ENCODE measurements at regions not wholly inside any gene's neighbourhood (a gene's known extent, or its start where the extent isn't known, plus 50 kb on each side); places are given as distances from the start of the nearest gene placed in this dataset.

DNA sequence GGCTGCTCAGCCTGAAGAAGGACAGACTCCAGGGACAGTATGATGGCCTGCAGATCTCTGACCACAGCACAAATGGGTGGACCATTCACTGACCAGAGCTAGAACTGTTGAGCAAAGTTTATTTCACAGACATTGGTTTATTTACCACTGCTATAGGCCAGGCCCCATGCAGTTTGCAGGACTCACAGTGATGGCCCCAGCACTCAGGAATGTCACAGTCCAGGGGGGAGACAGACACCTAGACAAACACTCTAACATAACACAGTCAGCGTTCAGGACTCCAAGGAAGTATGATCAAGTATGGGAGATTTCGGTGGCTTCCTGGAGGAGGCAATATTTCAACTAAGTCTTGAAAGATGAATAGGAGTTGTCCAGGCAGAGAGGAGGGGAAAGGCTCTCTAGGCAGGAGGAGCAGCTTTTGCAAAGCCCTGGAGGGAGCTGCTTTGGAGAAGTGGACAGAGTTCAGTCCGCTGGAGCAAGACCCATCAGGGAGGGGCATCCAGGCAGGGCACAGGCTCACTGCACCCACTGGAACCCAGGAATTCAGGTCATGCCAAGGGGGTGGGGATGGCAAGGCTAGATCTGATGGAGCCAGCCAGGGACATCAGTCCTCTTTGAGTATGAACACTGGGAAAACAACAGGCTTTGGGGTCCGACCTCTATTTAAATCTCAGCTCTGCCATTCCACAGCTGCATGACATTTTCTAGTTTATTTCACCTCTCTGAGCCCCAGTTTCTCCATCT is 454.3 kb downstream of the MATN1 start:
- no peak for DNase-seq

DNA sequence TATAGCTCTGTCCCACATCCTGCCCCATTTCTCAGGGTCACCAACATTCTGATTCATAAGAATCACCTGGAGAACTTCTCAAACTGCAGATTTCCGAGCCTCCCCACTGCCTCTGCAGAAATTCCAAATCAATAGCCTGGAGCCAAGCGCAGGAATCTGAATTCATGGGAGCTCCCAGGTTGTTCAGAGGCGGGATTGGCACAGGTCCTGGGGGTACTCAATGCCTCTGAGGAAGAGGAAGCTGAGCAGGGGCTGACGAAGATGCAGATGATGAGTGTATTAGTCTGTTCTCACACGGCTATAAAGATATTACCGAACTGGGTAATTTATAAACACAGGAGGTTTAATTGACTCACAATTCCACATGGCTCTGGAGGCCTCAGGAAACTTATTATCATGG is 455.5 kb downstream of the MATN1 start:
- no peak for DNase-seq

DNA sequence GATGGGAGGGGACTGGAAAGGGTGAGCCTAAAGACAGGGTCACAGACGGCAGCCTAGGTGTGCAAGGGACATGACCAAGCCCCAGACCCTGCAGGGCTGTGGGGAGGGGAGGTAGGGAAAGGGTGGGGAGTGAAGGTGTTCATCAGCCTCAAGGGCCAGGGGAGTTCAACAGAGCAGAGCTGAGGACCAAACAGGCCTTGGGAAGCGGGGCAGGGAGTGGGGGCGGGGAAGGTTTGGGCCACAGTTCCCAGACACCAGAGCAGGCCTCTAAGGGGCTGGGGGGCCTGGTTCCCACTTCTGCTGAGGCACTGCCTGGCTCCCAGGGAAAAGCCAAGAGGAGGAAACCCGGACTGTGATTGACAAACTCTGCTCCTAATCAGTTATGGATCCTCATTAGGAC is 456.3 kb downstream of the MATN1 start:
- no peak for DNase-seq

DNA sequence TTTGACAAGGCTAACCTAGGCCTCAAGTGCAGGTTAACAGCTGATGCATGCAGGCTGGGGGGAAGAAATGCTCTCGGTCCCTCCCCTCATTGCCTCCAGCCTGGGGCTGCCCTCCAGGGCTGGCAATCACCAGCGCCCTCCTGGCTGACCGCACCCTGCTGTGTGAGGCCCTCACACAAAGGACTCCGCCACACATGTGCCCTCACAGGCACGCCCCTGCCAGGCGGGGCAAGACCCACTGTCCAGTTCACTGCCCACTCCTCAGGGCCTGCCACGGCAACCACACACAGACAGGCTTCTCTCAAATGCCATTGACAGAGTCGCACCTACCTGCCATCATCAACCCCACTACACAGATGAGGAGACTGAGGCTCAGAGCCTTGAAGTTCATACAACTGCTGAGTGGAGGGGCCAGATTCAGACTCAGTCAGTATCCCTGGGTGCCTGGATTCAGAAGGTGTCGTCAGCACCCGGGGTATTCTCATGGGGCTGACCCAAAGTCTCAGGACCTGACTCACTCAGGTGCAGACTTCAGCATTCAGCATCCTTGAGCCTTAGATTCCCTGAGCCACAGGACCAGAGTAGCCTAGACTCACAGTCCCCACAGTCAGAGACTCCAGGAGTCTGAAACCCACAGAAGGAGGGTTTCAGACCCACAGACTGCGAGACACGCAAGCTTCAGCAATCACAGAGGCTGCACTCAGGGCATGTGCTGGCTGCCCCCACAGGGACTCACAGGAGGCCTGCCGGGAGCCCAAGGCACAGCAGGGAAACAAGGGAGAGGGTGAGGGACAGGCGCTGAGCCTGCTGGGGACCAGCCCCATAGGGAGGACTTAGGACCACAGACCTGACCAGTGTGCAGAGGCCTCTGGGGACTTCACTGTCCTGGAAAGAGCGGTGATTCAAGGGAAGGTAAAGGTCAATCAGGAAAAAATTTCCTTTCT is 458.0 kb downstream of the MATN1 start:
- DNase-seq = no peak

DNA sequence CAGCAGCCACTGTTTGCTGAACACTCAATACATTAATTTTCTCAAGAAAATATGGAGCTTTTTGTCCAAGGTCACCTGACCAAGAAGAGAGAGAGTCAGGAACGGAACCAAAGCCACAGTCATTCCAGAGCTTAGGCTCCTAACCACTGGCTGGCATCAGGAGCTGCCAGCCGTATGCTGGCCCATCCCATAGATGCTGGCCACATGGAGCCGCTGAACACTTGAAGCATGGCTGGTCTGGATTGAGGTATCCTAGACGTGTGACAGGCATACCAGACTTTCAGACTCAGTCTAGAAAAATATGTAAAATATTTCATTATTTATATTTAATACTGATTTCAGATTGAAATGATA is 458.7 kb downstream of the MATN1 start:
- no peak for DNase-seq

DNA sequence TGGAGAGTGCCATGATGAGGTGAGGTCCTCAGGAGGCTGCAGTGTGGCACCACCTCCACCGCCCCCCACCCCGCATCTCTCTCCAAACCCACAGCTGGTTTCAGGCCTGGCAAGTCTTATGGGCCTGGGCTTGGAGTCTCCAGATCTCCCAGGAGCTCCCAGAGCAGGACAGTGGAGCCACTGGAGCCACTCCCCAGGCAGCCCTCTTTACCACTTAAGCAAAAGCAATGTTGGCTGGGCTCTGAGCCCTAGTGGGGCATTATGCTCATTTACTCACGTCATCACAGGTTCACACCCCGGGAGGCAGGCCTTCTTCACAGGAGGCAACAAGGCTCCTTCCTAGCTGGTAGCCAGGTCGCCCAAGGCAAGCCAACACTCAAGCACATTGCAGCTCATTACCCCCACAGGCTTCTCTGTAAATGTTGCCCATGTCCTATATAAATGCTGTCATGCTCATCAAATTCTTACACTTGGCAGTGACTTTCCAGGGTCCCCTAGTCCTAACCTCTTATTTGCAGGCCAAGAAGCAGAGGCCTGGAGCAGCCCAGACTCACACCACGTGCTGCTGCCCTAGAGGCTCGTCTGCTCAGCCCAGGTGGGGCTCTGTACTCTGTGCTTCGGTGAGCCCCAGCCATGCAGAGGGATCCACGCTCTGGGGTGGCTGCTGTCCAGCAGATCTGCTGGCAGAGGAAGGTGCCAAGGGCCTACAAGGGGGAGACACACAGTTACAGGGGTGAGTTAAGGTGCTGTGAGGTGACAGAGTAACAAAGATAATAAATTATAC is 459.3 kb downstream of the MATN1 start:
- no peak for DNase-seq

DNA sequence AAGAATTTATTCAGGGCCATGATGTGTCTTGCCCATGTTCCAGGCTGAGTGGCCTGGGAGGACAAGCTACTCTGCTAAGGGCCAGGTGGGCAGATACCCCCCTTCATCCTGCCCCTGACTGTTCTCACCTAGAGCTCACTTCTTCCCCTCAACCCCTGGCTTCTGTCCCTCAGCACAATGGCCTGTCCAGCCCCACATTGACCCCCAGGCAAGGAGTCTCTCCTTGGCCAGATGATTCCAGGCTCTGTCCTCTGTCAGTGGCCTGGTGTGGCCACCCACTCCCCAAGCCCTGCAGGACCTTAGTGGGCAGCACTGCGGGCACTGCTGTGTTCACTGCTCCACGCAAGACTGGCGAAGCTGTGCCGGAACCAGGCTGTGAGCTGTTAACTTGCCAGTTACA is 460.0 kb downstream of the MATN1 start:
- DNase-seq = no peak

DNA sequence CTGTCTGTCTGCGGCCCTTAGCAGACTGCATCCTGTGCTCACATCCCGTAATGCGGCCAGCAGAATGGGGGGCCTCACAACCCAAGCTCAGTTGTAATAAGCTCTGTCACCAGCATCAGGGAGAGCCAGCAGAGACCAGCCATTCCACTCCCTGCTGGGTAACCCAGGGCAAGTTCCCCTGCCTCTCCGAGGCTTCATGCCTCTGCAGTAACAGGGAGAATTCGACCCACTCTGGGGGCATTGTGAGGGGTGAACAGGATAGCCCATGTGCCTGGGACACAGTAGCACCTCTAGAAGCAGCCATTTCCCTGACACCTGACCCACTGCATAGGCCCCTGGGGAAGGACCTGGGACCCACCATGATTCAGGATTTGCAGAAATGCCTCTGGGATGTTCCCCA is 461.2 kb downstream of the MATN1 start:
- no peak for DNase-seq

DNA sequence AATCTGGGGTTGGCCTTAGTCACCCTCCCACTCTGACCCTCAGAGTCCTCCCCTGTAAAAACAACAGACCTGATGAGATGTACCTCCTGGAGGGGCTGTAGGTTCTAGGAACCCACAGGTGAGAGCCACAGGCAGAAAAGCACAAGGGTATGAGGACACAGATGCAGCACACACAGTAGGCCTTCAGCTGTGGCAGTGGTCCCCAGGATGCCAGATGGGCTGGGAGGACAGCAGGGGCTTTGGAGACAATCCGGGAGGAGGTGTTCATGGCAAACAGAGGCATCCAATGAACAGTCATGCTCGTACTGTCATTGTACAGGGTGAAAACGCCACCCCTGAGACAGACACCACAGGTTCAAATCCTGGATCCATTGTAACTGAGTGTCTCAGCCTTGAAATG is 463.1 kb downstream of the MATN1 start:
- DNase-seq = no peak

DNA sequence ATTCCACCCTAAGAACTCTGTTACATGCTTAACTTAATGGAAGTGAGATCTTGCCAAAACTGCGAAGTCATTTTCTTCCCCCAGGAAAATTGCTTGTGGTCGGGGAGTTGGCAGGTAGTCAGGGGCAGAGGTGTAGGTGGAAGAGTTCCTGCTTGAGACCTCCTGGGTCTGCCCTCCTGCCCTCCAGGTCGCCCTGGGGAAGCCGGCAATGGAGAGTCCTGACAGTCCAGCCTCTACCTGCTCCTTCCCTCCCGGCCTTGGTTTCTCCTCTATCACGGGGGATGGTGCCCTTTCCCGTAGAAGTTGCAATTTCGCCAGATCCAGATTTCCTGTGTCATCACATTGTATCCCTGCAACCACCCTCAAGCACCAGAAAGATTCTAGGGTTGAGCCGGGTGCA is 463.8 kb downstream of the MATN1 start:
- DNase-seq = no peak

DNA sequence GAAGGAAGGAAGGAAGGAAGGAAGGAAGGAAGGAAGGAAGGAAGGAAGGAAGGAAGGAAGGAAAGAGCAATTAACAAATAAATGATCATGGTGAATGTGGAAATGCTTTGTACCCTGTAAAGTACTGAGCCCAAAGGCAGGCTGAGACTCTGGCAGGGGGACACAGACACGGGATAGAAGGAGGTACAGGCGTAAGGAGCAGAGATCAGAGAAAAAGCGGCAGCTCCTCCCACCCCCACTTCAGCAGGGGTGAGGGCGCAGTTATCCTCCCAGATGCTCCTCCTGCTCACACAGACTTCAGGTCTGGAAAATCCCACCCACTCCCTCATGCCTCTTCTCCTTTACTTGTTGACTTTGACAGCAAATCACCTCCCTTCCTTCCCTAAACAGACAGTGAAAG is 464.5 kb downstream of the MATN1 start:
- no peak for DNase-seq

DNA sequence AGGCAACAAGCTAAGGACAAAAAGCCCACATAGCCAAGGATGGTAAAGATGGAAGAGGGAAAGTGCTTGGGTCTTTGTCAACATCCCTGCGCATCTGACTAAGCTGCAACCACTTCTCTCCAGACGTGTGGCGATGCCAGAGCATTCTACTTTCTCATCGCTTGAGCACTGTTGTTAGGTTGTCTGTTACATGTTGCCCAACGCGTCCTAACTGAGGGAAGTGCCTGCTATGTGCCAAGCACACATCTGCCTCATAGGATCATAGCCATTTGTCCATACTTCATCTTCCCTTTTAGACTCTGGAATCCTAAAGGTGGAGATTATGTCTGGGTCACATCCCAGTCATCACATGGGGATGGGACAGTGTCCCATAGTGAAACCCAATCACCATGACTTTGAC is 464.9 kb downstream of the MATN1 start:
- DNase-seq = no peak

DNA sequence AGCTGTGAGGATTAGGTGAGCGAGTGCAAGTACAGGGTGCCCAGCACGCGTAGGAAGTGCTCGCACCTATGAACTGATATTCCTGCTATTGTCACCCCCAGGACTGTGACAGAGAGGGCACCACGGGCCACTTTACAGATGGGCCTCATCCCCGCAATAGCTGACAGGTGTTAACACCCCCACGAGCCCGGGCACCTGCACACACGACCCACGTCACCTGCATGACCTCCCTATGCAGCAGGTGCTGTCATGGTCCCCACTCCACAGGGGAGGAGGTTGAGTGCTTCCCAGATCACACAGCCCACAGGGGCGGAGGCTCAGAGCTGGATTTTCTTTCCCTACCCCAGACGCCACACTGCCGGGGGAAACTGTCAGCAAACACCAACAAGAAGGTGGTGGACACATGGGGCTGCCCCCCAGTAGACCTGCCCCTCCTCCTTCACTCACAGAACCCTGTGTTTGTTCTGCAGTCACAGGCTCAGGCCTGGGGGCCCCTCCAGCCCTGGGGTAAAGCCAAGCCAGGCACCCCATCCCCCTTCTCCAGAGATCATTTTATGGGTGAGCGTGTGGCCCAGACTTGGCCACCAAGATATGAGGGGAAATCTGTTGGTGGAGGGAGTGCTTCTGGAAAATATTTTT is 465.5 kb downstream of the MATN1 start:
- DNase-seq = no peak

DNA sequence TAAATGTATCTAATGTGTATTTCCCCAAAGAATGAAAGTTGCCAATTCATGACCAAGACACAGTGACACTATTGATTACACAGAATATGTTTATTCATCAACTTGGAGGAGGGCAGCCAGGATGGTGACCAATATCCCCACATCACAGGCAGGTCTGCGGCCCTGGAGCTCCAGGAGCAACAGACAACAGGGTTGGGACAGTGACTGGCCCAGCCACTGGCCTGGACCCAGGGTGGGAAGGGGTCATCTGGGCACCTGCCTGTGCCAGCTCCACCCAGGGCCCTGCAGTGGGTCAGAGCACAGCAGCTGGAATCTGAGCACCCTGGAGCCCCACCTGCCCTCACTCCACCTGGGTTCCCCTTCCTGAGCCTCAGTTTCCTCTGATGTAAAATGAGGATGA is 466.1 kb downstream of the MATN1 start:
- no peak for DNase-seq

DNA sequence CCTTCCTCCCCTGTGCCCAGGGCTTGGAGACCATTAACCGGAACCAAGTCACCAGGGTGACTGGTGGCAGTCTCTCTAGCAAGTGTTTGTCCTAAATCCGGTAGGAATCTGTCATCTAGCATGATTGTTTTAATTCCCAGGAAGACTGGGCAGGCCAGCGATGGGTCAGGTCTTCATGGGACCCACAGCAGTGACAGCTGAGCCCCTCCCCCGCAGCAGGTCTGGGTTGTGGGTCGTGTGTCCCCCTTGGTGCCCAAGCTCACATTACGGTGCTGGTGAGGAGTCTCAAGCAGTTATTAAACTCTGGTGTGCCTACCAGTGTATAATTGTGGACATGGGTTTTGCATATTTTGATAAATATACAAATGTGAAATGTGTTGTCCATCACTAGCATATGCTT is 466.5 kb downstream of the MATN1 start:
- DNase-seq = no peak

DNA sequence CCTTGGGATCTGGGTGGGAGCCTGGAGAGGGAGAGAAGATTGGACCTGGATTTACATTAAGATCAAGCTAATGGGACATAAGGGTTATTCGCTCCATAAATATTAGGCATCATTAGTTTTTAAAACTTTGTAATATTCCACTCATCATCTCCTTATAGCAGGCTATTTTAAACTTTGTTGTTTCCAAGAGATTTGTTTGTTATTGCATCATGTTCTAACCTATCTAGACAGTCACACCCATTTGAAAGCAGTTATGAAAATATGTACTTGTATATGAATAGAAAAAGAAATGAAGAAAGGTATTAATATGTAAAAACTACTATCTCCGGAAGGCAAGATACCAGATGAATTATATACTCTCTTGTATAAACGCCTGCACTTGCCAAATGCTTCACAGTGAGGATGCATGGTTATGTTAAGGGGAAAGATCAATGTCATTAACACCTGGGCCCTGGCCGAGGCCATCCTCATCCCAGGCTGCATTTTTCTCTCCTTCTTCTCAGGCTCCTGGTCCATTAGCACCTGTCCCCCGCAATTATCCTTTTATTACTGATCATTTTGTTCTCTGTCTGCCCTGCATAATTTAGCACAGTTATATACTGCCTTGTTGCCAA is 468.2 kb downstream of the MATN1 start:
- DNase-seq = no peak

DNA sequence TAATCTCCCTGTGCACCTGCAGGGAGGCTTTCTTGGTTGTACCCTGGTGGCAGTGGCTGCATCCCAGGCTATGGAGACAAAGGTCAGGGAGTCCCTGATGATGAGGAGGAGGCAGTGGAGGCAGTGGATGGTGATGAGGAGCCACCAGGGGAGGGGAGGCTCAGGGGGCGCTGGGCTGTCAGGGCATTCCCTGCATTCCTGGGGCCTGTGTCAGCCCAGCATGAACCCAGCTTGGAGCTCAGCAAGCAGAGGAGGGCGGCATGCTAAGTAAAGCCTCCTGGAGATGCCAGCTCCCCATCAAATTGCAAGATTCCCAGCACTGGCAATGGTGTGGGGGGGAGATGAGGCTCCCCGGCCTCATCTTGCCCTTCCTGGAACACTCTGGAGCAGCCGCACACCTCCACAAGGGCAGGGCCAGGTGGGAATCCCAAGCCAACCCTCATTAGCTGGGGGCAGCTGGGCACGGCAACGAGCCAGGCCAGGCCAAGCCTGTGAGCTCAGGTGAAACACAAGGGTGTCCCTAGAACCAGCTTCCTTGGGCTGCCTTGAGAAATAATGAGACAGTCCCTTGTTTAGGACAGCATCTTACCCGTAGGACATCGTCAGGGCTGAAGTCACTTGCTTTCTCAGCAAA is 469.5 kb downstream of the MATN1 start:
- no peak for DNase-seq

DNA sequence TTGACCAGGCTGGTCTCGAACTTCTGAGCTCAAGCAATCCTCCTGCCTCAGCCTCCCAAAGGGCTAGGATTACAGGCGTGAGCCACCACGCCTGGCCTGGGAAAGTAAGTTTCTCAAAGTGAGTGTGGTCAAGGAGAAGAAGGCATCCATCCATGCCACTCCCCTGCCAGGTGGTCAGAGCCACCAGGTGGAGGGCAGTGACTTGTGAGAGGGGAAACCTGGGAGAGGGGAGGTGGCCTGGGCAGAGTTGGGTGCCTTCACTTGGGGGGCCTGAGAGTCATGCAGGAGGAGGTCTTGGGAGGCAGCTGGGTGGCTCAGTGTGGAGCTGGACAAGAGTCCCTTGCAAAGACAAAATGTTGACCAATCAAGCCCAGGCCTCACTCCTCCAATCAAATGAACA is 470.0 kb downstream of the MATN1 start:
- no peak for DNase-seq

DNA sequence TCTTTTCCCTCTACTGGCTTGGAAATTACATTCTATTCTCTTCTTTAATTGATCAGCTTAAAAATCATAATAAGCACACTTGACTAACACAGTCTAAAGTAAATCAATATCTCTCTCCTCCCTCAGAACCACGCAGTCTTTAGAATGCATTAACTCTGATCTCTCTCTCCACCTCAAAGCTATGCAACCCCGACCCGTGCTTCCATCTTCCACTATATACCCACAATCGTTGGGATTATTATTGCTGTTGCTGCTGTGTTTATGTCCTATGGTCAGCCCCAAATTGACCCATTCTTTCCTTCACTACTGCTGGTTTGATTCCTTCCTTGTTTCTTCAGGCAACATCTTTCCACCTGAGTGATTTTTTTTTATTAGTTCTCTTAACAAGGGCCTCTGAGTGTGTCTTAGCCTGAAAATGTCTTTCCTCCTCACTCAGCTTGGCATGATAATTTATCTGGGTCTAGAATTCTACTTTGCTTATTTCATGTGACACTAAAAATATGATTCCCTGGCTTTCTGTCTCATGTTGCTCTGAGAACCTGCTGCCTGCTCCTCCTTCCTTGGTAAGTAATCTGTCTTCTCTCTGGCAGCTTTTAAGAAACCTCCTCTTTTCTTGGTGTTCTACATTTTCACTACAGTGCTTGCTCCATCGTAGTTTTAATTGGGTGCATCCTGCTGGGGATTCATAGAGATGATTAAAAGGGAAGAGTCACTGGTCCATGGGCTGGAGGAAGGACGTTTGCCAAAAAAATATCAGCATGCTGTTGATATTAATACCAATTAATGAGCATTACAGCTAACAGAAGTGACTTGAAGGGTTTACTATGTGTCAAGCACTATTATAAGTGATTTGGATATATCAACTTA is 472.2 kb downstream of the MATN1 start:
- DNase-seq = no peak

DNA sequence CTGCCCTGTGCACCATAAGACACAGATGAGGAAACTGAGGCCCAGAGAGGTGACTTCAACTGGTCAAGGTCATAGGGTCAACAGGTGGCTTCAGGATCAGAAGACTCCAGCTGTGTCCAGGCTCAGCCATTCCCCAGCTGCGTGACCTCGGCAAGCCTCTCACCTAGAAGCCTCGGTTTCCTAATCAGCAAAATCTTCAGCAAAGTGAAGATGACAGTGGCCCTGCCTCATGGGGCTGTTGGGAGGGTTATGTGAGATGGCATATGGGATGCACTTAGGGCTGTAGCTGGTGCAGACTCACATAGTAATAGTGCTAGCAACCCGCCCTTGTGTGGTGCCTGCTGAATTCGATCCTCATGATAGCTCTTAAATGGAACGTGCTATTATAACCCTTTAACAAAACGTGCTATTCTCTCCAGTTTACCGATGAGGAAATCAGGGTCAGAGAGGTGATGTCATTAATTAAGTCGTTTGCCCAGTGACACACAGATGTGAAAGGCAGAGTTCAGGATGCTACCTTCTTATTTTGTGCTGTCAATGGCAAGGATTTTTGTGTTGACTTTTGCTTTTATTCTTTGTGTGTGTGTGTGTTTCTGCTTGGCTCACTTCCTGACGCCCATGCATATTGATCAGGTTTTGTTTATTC is 472.9 kb downstream of the MATN1 start:
- no peak for DNase-seq

Data from skin of body (tissue), 1 donor.